ENCODE measurements at regions not wholly inside any gene's neighbourhood (a gene's known extent, or its start where the extent isn't known, plus 50 kb on each side); places are given as distances from the start of the nearest gene placed in this dataset.

DNA sequence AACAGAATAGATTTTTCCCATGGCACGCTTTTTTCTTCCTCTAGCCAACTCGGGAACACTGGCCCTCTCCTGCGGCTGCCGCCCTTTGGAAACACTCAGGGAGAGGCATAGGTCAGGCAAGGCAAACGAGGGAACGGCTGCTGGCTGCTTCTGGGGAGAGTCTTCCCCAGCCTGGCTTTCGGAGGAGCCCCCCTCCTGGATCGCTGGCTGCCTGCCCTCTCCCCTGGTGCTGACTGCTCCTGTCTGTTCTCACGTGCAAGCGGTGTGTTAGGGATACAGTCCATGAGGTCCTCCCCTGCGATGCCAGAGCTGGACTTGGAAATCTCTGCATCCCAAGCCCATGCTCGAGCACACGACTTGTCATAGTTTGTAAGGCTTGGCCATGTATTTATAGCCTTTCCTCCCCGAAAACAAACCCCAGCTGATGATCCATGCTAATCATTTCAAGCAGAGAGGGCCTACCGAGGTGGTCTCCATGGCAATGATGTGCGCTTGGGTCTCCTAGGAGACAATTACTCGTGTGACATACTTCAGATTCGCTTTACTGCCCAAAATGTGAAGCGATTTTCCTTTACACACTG lies 315.6 kb upstream of the ATP10A start:
- DNase-seq, result no peak

GRCh38 chr15:26177816-26178215 lies 314.7 kb upstream of the ATP10A start:
- DNase-seq, result no peak

- no peak for DNase-seq
These were observed 313.7 kb upstream of the ATP10A start for GRCh38 chr15:26176831-26177230.

DNA sequence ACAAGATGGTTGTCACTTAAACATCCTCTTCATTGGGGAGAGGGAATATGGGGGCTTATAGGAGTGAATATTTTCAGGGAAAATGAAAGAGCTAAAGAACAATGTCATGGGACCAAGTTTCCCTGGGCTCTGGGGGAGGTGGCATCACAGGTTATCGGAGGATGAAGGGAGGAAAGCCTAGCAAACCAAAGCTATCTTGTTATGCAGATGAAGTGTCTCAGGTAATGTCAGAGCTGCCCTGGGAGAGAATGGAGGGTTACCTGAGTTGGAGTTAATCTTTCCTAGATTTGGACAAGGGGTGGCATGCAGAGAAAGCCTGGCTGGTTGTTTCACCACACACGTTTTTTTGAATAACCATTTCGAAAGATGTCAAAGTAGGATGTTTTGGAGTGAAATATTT lies 308.1 kb upstream of the ATP10A start:
- no peak for DNase-seq

- DNase-seq, result no peak
These were observed 303.3 kb upstream of the ATP10A start for GRCh38 chr15:26166429-26166828.

GRCh38 chr15:26165546-26165945 lies 302.4 kb upstream of the ATP10A start:
- DNase-seq, result no peak

DNA sequence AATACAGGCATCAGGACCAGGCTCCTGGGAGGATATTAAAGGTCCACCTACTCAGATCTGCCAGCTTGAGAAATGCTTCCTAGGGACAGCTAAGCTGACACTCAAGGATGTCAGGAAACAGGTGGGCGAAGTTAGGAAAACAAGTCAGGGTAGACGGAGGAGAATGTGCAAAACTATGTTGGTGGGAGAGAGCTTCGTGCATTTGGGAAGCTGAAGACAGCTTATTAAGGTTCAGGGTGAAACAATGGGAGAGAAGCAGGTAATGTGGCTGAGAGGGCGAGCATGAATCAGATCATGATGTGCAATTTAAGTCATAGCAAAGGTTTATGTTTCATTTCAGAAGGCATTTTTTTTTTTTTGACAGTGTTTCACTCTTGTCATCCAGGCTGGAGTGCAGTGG lies 297.2 kb upstream of the ATP10A start:
- DNase-seq, result no peak

GRCh38 chr15:26158176-26158575 lies 295.0 kb upstream of the ATP10A start:
- no peak for DNase-seq

- no peak for DNase-seq
These were observed 294.0 kb upstream of the ATP10A start for GRCh38 chr15:26157081-26157480.

- DNase-seq, result no peak
These were observed 292.9 kb upstream of the ATP10A start for GRCh38 chr15:26156051-26156450.

GRCh38 chr15:26148156-26148860 lies 285.2 kb upstream of the ATP10A start:
- DNase-seq, result no peak

- no peak for DNase-seq
These were observed 283.1 kb upstream of the ATP10A start for GRCh38 chr15:26146202-26146601.

DNA sequence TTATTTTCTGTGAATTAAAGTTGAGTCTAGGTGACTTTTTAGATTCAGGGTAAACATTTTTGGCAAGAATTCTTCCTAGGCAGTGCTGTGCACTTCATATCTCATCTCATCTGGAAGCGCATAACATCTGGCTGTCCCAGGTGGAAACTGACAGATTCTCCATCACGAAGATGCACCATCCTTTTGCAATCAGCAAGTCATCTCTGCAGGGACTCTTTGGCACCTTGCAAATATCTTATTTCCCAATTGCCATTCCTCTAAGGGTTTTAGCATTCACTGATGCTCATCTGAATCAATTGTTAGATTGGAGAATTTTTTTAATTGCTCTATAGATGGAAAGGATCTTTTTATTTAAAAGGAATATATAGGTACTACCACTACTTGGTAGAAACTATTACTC lies 282.7 kb upstream of the ATP10A start:
- DNase-seq, result no peak

GRCh38 chr15:26144836-26145235 lies 281.7 kb upstream of the ATP10A start:
- no peak for DNase-seq

DNA sequence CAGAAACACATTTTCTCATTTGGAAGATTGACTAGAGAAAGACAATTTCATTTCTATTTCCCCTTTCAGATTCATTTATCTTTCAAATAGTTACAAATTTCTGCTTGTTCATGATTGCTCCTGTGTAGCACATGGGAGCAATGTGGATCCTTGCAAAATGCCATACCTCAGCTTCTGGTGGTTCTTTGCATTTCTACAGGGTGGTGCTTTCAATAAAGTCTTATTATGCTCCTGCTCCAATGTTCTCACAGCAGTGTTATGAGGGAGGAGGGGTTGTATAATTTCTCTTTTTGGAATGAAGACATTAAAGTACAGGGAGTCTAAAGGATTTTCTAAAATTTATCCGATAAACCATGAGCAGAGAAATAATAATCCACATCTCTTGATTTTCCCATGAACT lies 280.1 kb upstream of the ATP10A start:
- no peak for DNase-seq

DNA sequence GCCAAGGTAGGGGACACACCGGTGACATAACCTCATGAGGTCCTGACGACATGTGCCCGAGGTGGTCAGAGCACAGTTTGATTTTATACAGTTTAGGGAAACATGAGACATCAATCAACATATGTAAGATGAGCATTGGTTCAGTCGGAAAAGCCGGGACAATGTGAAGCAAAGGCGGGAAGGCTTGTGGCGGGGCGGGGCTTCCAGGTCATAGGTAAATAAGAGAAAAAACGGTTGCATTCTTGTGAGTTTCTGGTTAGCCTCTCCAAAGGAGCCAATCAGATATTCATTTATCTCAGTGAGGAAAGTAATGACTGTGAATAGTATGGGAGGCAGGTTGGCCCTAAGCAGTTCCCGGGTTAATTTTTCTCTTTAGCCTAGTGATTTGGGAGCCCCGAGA lies 271.7 kb upstream of the ATP10A start:
- no peak for DNase-seq

DNA sequence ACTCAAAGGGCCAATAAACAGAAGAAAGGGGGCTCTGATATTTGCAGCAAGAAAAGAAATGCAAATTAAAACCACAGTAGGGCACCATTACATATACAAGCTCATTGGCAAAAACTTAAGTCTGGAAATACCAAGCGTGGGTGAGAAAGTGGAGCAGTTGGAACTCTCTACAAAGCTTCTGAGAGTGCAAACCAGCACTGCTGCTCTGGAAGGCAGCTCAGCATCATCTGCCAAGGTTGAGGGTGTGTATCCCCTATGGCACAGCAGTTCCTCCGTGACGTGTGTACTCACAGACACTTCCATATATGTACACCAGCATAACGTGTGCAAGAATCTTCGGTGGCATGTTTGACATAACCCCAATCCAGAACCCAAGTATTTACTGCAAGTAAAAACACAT lies 271.0 kb upstream of the ATP10A start:
- DNase-seq, result no peak

GRCh38 chr15:26132811-26133210 lies 269.7 kb upstream of the ATP10A start:
- no peak for DNase-seq

- no peak for DNase-seq
These were observed 266.7 kb upstream of the ATP10A start for GRCh38 chr15:26129852-26130251.

DNA sequence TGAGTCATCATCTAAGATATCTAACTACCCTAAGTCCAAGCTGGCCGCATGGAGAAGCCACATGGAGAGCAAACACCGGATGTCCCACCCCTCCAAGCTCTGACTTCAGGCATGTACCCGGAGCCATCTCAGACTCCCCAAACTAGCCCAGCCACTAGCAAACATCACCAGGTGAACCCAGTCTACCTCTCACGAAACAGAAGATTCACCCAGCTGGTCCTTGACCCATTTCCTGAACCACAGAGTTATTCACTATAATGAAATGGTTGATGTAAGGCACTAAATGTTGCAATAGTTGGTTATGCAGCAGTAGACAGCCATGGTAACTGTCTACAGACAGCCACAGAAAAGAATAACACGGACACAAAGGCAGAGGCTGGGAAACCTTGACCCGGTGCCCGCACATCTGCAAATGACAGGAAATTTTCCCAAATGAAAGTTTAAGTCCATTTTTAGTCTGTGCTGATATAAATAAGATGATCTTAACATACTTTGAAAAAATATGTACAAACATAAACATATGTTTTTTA lies 265.5 kb upstream of the ATP10A start:
- no peak for DNase-seq

- DNase-seq, result no peak
These were observed 263.8 kb upstream of the ATP10A start for GRCh38 chr15:26126819-26127387.

GRCh38 chr15:26126070-26126469 lies 262.9 kb upstream of the ATP10A start:
- DNase-seq, result no peak

DNA sequence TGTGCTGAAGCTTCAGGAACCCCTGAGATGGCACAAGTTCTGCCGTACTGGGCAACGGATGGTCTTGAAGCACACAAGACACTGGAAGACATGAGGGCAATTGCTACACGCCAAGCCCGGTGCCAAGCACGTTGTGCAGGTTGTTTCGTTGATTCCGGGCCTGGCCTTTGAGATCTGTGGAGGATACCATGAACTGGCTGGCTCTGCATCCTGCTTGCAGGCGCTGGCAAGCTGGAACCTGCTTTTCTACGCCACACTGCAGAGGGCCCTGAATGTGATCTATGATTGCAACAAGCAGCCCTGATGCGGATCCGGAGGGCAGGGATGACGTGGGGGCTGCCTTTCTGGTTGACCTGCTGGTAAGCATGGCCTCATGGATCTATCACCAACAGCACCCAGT lies 262.5 kb upstream of the ATP10A start:
- DNase-seq, result no peak

- DNase-seq, result no peak
These were observed 256.2 kb upstream of the ATP10A start for GRCh38 chr15:26119322-26119721.

All from NCI-H2171 treated with DMSO at 0.1 percent for 48 hours (cell line).